ENCODE measurements at regions not wholly inside any gene's neighbourhood (a gene's known extent, or its start where the extent isn't known, plus 50 kb on each side); places are given as distances from the start of the nearest gene placed in this dataset.

DNA sequence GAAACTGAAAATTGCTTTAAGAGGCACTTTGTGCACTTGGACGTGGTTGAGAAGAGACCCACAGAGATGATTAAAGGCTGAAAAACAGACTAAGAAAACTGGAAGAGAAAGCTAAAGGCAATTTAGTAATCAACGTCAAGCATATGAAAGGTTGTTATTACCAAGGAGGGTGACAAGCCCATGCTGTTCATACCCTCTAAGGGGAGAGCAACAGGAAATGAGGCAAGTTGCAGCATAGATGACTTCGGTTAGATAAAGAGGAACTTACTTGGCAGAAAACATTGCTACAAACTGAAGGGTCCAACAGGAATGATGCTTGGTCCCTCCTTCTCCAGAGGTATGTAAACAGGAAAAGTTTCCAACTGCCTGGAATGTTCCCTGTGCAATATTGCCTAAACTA, 107.8 kb downstream of the DUSP6 start:
- TF ChIP-seq, protein P1, sequence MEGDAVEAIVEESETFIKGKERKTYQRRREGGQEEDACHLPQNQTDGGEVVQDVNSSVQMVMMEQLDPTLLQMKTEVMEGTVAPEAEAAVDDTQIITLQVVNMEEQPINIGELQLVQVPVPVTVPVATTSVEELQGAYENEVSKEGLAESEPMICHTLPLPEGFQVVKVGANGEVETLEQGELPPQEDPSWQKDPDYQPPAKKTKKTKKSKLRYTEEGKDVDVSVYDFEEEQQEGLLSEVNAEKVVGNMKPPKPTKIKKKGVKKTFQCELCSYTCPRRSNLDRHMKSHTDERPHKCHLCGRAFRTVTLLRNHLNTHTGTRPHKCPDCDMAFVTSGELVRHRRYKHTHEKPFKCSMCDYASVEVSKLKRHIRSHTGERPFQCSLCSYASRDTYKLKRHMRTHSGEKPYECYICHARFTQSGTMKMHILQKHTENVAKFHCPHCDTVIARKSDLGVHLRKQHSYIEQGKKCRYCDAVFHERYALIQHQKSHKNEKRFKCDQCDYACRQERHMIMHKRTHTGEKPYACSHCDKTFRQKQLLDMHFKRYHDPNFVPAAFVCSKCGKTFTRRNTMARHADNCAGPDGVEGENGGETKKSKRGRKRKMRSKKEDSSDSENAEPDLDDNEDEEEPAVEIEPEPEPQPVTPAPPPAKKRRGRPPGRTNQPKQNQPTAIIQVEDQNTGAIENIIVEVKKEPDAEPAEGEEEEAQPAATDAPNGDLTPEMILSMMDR (conservative IDR thresholded peaks at IDR 0.05): no peak
- TF ChIP-seq EZH2 (IDR thresholded peaks at IDR 0.05; ENCODE audit: low read depth): no peak
